ENCODE measurements at regions not wholly inside any gene's neighbourhood (a gene's known extent, or its start where the extent isn't known, plus 50 kb on each side); places are given as distances from the start of the nearest gene placed in this dataset.

DNA sequence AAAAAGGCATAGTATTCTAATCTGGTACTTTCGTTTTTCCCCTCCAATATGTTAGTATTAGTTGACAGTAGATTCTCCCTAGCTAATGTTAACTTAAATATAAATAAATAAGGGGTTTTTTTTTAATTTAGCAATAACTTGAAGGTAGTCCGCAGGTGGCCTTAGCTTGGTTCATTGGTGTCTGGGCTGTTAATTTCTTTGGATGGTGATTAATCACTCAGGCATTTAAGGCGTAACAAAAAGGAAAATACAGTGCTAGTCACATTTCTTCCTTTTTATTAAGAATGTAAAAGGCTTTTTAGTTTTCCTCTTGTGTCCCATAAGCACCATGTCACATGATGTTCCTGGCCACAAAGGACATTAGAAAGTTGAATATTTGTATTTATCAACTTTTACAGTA is 161.0 kb upstream of the POT1 start:
- intact Hi-C loops (cut with micrococcal nuclease) = no loop called here
- Histone ChIP-seq H3K4me2 (ENCODE audit: insufficient read depth, low read length) (no peak overlapping the region), H3K36me3 (ENCODE audit: control insufficient read depth, insufficient read depth, low read length) (no peaks in the 10 kb centered on the region), H3K79me2 (ENCODE audit: control insufficient read depth, insufficient read depth, low read length) (no peaks in the 10 kb centered on the region), H3K9me3 (replicated peaks; ENCODE audit: control insufficient read depth, insufficient read depth, low read depth, low read length) (no peaks in the 10 kb centered on the region), H2AFZ (ENCODE audit: low read depth, low read length) (no peak overlapping the region), H3K27ac (ENCODE audit: extremely low read depth, low read depth, low read length) (no peak overlapping the region), H3K9ac (ENCODE audit: insufficient read depth in 1 of 2, low read depth in 2 of 2, low read length in 2 of 2) (no peak overlapping the region), H3K9me1 (ENCODE audit: control insufficient read depth, insufficient read depth, low read length) (no peaks in the 10 kb centered on the region), H3K27me3 (ENCODE audit: control insufficient read depth in 2 of 2, insufficient read depth in 2 of 2, low read length in 2 of 2) (no peaks in the 10 kb centered on the region), H3K4me1 (replicated peaks in 1 of 2; ENCODE audit: control insufficient read depth in 2 of 2, insufficient read depth in 2 of 2, low read length in 2 of 2) (no peaks in the 10 kb centered on the region), H3K4me3 (no peak overlapping the region), H4K20me1 (replicated peaks; ENCODE audit: control insufficient read depth, insufficient read depth, low read length) (no peaks in the 10 kb centered on the region)
- no peak for TF ChIP-seq ZNF184 (CRISPR knock-in tag; IDR thresholded peaks at IDR 0.05)
- TF ChIP-seq, protein P1, sequence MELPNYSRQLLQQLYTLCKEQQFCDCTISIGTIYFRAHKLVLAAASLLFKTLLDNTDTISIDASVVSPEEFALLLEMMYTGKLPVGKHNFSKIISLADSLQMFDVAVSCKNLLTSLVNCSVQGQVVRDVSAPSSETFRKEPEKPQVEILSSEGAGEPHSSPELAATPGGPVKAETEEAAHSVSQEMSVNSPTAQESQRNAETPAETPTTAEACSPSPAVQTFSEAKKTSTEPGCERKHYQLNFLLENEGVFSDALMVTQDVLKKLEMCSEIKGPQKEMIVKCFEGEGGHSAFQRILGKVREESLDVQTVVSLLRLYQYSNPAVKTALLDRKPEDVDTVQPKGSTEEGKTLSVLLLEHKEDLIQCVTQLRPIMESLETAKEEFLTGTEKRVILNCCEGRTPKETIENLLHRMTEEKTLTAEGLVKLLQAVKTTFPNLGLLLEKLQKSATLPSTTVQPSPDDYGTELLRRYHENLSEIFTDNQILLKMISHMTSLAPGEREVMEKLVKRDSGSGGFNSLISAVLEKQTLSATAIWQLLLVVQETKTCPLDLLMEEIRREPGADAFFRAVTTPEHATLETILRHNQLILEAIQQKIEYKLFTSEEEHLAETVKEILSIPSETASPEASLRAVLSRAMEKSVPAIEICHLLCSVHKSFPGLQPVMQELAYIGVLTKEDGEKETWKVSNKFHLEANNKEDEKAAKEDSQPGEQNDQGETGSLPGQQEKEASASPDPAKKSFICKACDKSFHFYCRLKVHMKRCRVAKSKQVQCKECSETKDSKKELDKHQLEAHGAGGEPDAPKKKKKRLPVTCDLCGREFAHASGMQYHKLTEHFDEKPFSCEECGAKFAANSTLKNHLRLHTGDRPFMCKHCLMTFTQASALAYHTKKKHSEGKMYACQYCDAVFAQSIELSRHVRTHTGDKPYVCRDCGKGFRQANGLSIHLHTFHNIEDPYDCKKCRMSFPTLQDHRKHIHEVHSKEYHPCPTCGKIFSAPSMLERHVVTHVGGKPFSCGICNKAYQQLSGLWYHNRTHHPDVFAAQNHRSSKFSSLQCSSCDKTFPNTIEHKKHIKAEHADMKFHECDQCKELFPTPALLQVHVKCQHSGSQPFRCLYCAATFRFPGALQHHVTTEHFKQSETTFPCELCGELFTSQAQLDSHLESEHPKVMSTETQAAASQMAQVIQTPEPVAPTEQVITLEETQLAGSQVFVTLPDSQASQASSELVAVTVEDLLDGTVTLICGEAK (IDR thresholded peaks at IDR 0.05) = no peak
- TF ChIP-seq, protein P1 (CRISPR knock-in tag; IDR thresholded peaks at IDR 0.05) = no peak
- no peak for TF ChIP-seq SRSF3 (IDR thresholded peaks at IDR 0.05; ENCODE audit: insufficient read depth, low read length)
- TF ChIP-seq, protein P2, sequence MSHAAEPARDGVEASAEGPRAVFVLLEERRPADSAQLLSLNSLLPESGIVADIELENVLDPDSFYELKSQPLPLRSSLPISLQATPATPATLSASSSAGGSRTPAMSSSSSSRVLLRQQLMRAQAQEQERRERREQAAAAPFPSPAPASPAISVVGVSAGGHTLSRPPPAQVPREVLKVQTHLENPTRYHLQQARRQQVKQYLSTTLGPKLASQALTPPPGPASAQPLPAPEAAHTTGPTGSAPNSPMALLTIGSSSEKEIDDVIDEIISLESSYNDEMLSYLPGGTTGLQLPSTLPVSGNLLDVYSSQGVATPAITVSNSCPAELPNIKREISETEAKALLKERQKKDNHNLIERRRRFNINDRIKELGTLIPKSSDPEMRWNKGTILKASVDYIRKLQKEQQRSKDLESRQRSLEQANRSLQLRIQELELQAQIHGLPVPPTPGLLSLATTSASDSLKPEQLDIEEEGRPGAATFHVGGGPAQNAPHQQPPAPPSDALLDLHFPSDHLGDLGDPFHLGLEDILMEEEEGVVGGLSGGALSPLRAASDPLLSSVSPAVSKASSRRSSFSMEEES (CRISPR knock-in tag; IDR thresholded peaks at IDR 0.05) = peak; percentile 81
- TF ChIP-seq, protein P3, sequence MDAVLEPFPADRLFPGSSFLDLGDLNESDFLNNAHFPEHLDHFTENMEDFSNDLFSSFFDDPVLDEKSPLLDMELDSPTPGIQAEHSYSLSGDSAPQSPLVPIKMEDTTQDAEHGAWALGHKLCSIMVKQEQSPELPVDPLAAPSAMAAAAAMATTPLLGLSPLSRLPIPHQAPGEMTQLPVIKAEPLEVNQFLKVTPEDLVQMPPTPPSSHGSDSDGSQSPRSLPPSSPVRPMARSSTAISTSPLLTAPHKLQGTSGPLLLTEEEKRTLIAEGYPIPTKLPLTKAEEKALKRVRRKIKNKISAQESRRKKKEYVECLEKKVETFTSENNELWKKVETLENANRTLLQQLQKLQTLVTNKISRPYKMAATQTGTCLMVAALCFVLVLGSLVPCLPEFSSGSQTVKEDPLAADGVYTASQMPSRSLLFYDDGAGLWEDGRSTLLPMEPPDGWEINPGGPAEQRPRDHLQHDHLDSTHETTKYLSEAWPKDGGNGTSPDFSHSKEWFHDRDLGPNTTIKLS (IDR thresholded peaks at IDR 0.05; ENCODE audit: borderline replicate concordance, low read depth) = no peak
- TF ChIP-seq ZNF695 (CRISPR knock-in tag; IDR thresholded peaks at IDR 0.05) = no peak
- TF ChIP-seq ZNF584 (CRISPR knock-in tag; IDR thresholded peaks at IDR 0.05; ENCODE audit: low read depth) = no peak
- TF ChIP-seq ZSCAN32 (CRISPR knock-in tag; IDR thresholded peaks at IDR 0.05) = no peak
- FAIRE-seq (no peak), DNase-seq (ENCODE audit: extremely low read depth in 1 of 4, low spot score in 3 of 4) (no peak), ATAC-seq (no peak)
- WGBS (ENCODE audit: insufficient coverage, low coverage, missing lambda C conversion rate) = 2% methylated on average over 3 of the region's 3 CpGs
- no TSS peak for BruUV-seq (replicated peaks)
- in situ Hi-C loops (cut with MboI) = no loop called here
- CTCF ChIA-PET (ENCODE audit: low intra/inter-chr PET ratio) = no interaction called here
- POLR2A ChIA-PET = interaction anchor here (0.6 kb wide), 1 partner anchor 8 kb away, joined by 3 read pairs; no protein-coding TSS in a partner anchor
